GM08714 (cell line): ENCODE measurements at regions not wholly inside any gene's neighbourhood (a gene's known extent, or its start where the extent isn't known, plus 50 kb on each side); places are given as distances from the start of the nearest gene placed in this dataset.
"Not testable (repeated sequence)": the region's sequence is repeated elsewhere in the genome, so short reads cannot be mapped to it uniquely, and the experiment has no call there.

Experiments used
- H3K4me3 ChIP-seq: fragments of 200-500 bp; sonication (Bioruptor generic); 2 replicates; pipeline ENCODE4 v1.5.1; 2014; ENCODE audit warnings: mild to moderate bottlenecking, low read length, inconsistent platforms
- ZNF274 ChIP-seq: IDR thresholded peaks from 2 replicates; pipeline ENCODE4 v1.6.1; 2012; ENCODE audit warnings: mild to moderate bottlenecking, low read depth, low read length

GRCh38 chr7:57198801-57199200 lies 66.6 kb upstream of the ZNF479 start:
- H3K4me3 ChIP-seq = no peak overlapping the region
- no peak for TF ChIP-seq ZNF274

- no peak overlapping the region for H3K4me3 ChIP-seq
- no peak for TF ChIP-seq ZNF274
Observed at GRCh38 chr7:57199252-57199651, 67.0 kb upstream of the ZNF479 start.

GRCh38 chr7:57201021-57201894 lies 69.0 kb upstream of the ZNF479 start:
- no peak for TF ChIP-seq ZNF274
- no peak overlapping the region for H3K4me3 ChIP-seq

GRCh38 chr7:57201895-57202210 lies 69.6 kb upstream of the ZNF479 start:
- H3K4me3 ChIP-seq = no peak overlapping the region
- TF ChIP-seq ZNF274 = no peak

- H3K4me3 ChIP-seq = no peak overlapping the region
- no peak for TF ChIP-seq ZNF274
Observed at GRCh38 chr7:57202274-57202673, 70.0 kb upstream of the ZNF479 start.

GRCh38 chr7:57203161-57203791 lies 71.0 kb upstream of the ZNF479 start:
- TF ChIP-seq ZNF274 = no peak
- H3K4me3 ChIP-seq = no peak overlapping the region

GRCh38 chr7:57203858-57204257 lies 71.6 kb upstream of the ZNF479 start:
- H3K4me3 ChIP-seq = not testable (repeated sequence)

- no peak overlapping the region for H3K4me3 ChIP-seq
- no peak for TF ChIP-seq ZNF274
Observed at GRCh38 chr7:57204411-57204811, 72.2 kb upstream of the ZNF479 start.

- TF ChIP-seq ZNF274 = no peak
- H3K4me3 ChIP-seq = no peak overlapping the region
Observed at GRCh38 chr7:57205000-57205399, 72.8 kb upstream of the ZNF479 start.

- H3K4me3 ChIP-seq = no peak overlapping the region
- no peak for TF ChIP-seq ZNF274
Observed at GRCh38 chr7:57207836-57208235, 75.6 kb upstream of the ZNF479 start.

GRCh38 chr7:57210212-57210611 lies 78.0 kb upstream of the ZNF479 start:
- no peak for TF ChIP-seq ZNF274
- H3K4me3 ChIP-seq = no peak overlapping the region

GRCh38 chr7:57210871-57211270 lies 78.6 kb upstream of the ZNF479 start:
- no peak for TF ChIP-seq ZNF274
- no peak overlapping the region for H3K4me3 ChIP-seq

GRCh38 chr7:57211428-57212100 lies 79.3 kb upstream of the ZNF479 start:
- no peak overlapping the region for H3K4me3 ChIP-seq
- TF ChIP-seq ZNF274 = no peak

GRCh38 chr7:57215423-57215822 lies 83.2 kb upstream of the ZNF479 start:
- H3K4me3 ChIP-seq = no peak overlapping the region
- no peak for TF ChIP-seq ZNF274

- no peak overlapping the region for H3K4me3 ChIP-seq
- no peak for TF ChIP-seq ZNF274
Observed at GRCh38 chr7:57216340-57216739, 84.1 kb upstream of the ZNF479 start.

- H3K4me3 ChIP-seq = no peak overlapping the region
- no peak for TF ChIP-seq ZNF274
Observed at GRCh38 chr7:57218196-57218716, 86.0 kb upstream of the ZNF479 start.
